Stimulated activated memory B cell treated with anti-CD40 and anti-IgM and Interleukin-4, amounts not matched to agents 10 μg/mL and 1 μg/mL and 100 μg/mL, for 72 hours (primary cell): ENCODE measurements at regions not wholly inside any gene's neighbourhood (a gene's known extent, or its start where the extent isn't known, plus 50 kb on each side); places are given as distances from the start of the nearest gene placed in this dataset.
"Not testable (repeated sequence)": the region's sequence is repeated elsewhere in the genome, so short reads cannot be mapped to it uniquely, and the experiment has no call there.

ENCODE experiments used
- ATAC-seq: fragments of 150-1000 bp; cut with Tn5 transposase; 2 replicates; pipeline ENCODE4 v1.10.0; 2021
- H3K27ac Mint-ChIP-seq: one replicate; pipeline ENCODE4 v1.8.0; 2022; ENCODE audit warnings: mild to moderate bottlenecking, mixed read lengths
- H3K27me3 Mint-ChIP-seq: one replicate; pipeline ENCODE4 v1.8.0; 2022; ENCODE audit warnings: mixed read lengths
- H3K36me3 Mint-ChIP-seq: one replicate; pipeline ENCODE4 v1.8.0; 2022; ENCODE audit warnings: mixed read lengths
- H3K4me1 Mint-ChIP-seq: one replicate; pipeline ENCODE4 v1.8.0; 2022; ENCODE audit warnings: mixed read lengths
- H3K4me3 Mint-ChIP-seq: one replicate; pipeline ENCODE4 v1.8.0; 2022; ENCODE audit warnings: mild to moderate bottlenecking, moderate library complexity, mixed read lengths
- H3K9me3 Mint-ChIP-seq: one replicate; pipeline ENCODE4 v1.8.0; 2022; ENCODE audit warnings: mixed read lengths

GRCh38 chr18:52200921-52201663 is 138.9 kb upstream of the DCC start:
- no peak for ATAC-seq
- Mint-ChIP-seq H3K9me3 (no peaks in the 10 kb centered on the region), H3K27me3 (no peaks in the 10 kb centered on the region), H3K4me1 (no peaks in the 10 kb centered on the region), H3K27ac (no peak overlapping the region), H3K36me3 (no peaks in the 10 kb centered on the region), H3K4me3 (no peak overlapping the region)

- H3K4me3 Mint-ChIP-seq: no peak overlapping the region
- H3K27ac Mint-ChIP-seq: no peak overlapping the region
- H3K27me3 Mint-ChIP-seq: no peaks in the 10 kb centered on the region
- H3K36me3 Mint-ChIP-seq: no peaks in the 10 kb centered on the region
- no peak for ATAC-seq
- peaks cover 5% of the 10 kb centered on the region for H3K9me3 Mint-ChIP-seq
- no peaks in the 10 kb centered on the region for H3K4me1 Mint-ChIP-seq
These were observed 131.4 kb upstream of the DCC start for GRCh38 chr18:52208646-52209045.

GRCh38 chr18:52216109-52216508 is 123.9 kb upstream of the DCC start:
- H3K36me3 Mint-ChIP-seq: no peaks in the 10 kb centered on the region

GRCh38 chr18:52216666-52217065 is 123.3 kb upstream of the DCC start:
- no peak overlapping the region for H3K27ac Mint-ChIP-seq
- no peaks in the 10 kb centered on the region for H3K27me3 Mint-ChIP-seq
- H3K4me3 Mint-ChIP-seq: no peak overlapping the region
- no peaks in the 10 kb centered on the region for H3K9me3 Mint-ChIP-seq
- no peaks in the 10 kb centered on the region for H3K4me1 Mint-ChIP-seq
- no peak for ATAC-seq
- no peaks in the 10 kb centered on the region for H3K36me3 Mint-ChIP-seq

More at GRCh38 chr18:52216109-52216508, 123.9 kb upstream of the DCC start:
- H3K27me3 Mint-ChIP-seq: no peaks in the 10 kb centered on the region
- no peak overlapping the region for H3K27ac Mint-ChIP-seq
- H3K4me1 Mint-ChIP-seq: no peaks in the 10 kb centered on the region
- no peak for ATAC-seq
- no peak overlapping the region for H3K4me3 Mint-ChIP-seq
- peaks cover 2% of the 10 kb centered on the region for H3K9me3 Mint-ChIP-seq

- H3K9me3 Mint-ChIP-seq: no peaks in the 10 kb centered on the region
- no peaks in the 10 kb centered on the region for H3K36me3 Mint-ChIP-seq
- no peak overlapping the region for H3K27ac Mint-ChIP-seq
- H3K4me3 Mint-ChIP-seq: no peak overlapping the region
- no peaks in the 10 kb centered on the region for H3K4me1 Mint-ChIP-seq
- no peaks in the 10 kb centered on the region for H3K27me3 Mint-ChIP-seq
- ATAC-seq: no peak
These were observed 120.9 kb upstream of the DCC start for GRCh38 chr18:52219102-52219501.

GRCh38 chr18:52220062-52220591 is 119.9 kb upstream of the DCC start:
- Mint-ChIP-seq H3K27ac (no peak overlapping the region), H3K36me3 (no peaks in the 10 kb centered on the region), H3K9me3 (no peaks in the 10 kb centered on the region), H3K27me3 (no peaks in the 10 kb centered on the region), H3K4me3 (no peak overlapping the region), H3K4me1 (no peaks in the 10 kb centered on the region)
- no peak for ATAC-seq

- no peaks in the 10 kb centered on the region for H3K9me3 Mint-ChIP-seq
- H3K4me3 Mint-ChIP-seq: no peak overlapping the region
These were observed 117.8 kb upstream of the DCC start for GRCh38 chr18:52222211-52222610.

GRCh38 chr18:52227536-52227935 is 112.5 kb upstream of the DCC start:
- H3K27me3 Mint-ChIP-seq: peaks cover 9% of the 10 kb centered on the region
- H3K4me3 Mint-ChIP-seq: no peak overlapping the region
- no peak overlapping the region for H3K27ac Mint-ChIP-seq
- H3K4me1 Mint-ChIP-seq: no peaks in the 10 kb centered on the region
- no peaks in the 10 kb centered on the region for H3K36me3 Mint-ChIP-seq
- ATAC-seq: no peak
- H3K9me3 Mint-ChIP-seq: no peaks in the 10 kb centered on the region

More at GRCh38 chr18:52222211-52222610, 117.8 kb upstream of the DCC start:
- Mint-ChIP-seq H3K36me3 (no peaks in the 10 kb centered on the region), H3K4me1 (no peaks in the 10 kb centered on the region), H3K27me3 (no peaks in the 10 kb centered on the region), H3K27ac (no peak overlapping the region)
- no peak for ATAC-seq

GRCh38 chr18:52228166-52228565 is 111.8 kb upstream of the DCC start:
- H3K4me1 Mint-ChIP-seq: no peaks in the 10 kb centered on the region
- no peak overlapping the region for H3K27ac Mint-ChIP-seq
- H3K36me3 Mint-ChIP-seq: no peaks in the 10 kb centered on the region
- peaks cover 9% of the 10 kb centered on the region for H3K27me3 Mint-ChIP-seq
- H3K9me3 Mint-ChIP-seq: no peaks in the 10 kb centered on the region
- no peak overlapping the region for H3K4me3 Mint-ChIP-seq
- no peak for ATAC-seq

- no peak for ATAC-seq
- Mint-ChIP-seq H3K9me3 (peaks cover 3% of the 10 kb centered on the region), H3K27me3 (peaks cover 9% of the 10 kb centered on the region), H3K4me3 (no peak overlapping the region), H3K27ac (no peak overlapping the region), H3K4me1 (no peaks in the 10 kb centered on the region), H3K36me3 (no peaks in the 10 kb centered on the region)
These were observed 103.9 kb upstream of the DCC start for GRCh38 chr18:52236131-52236530.

- Mint-ChIP-seq H3K4me1 (no peaks in the 10 kb centered on the region), H3K27ac (no peak overlapping the region), H3K4me3 (no peak overlapping the region), H3K36me3 (no peaks in the 10 kb centered on the region), H3K9me3 (peaks cover 3% of the 10 kb centered on the region), H3K27me3 (no peaks in the 10 kb centered on the region)
- ATAC-seq: no peak
These were observed 102.4 kb upstream of the DCC start for GRCh38 chr18:52237551-52237950.

GRCh38 chr18:52242711-52243110 is 97.3 kb upstream of the DCC start:
- Mint-ChIP-seq H3K4me3 (no peak overlapping the region), H3K9me3 (peaks cover 4% of the 10 kb centered on the region), H3K36me3 (no peaks in the 10 kb centered on the region), H3K27me3 (no peaks in the 10 kb centered on the region), H3K4me1 (no peaks in the 10 kb centered on the region), H3K27ac (no peak overlapping the region)
- ATAC-seq: no peak

- H3K9me3 Mint-ChIP-seq: peaks cover 2% of the 10 kb centered on the region
- H3K27ac Mint-ChIP-seq: no peak overlapping the region
- no peaks in the 10 kb centered on the region for H3K36me3 Mint-ChIP-seq
- no peak for ATAC-seq
- H3K4me1 Mint-ChIP-seq: no peaks in the 10 kb centered on the region
- no peaks in the 10 kb centered on the region for H3K27me3 Mint-ChIP-seq
- no peak overlapping the region for H3K4me3 Mint-ChIP-seq
These were observed 95.3 kb upstream of the DCC start for GRCh38 chr18:52244658-52245057.

GRCh38 chr18:52254367-52254766 is 85.6 kb upstream of the DCC start:
- Mint-ChIP-seq H3K27me3 (no peaks in the 10 kb centered on the region), H3K27ac (no peak overlapping the region), H3K36me3 (no peaks in the 10 kb centered on the region), H3K9me3 (peaks cover 3% of the 10 kb centered on the region), H3K4me3 (no peak overlapping the region), H3K4me1 (no peaks in the 10 kb centered on the region)
- ATAC-seq: no peak

GRCh38 chr18:52257417-52257816 is 82.6 kb upstream of the DCC start:
- H3K27me3 Mint-ChIP-seq, H3K36me3 Mint-ChIP-seq, ATAC-seq, H3K4me1 Mint-ChIP-seq, H3K27ac Mint-ChIP-seq, H3K4me3 Mint-ChIP-seq, H3K9me3 Mint-ChIP-seq: not testable (repeated sequence)

- Mint-ChIP-seq H3K27me3 (no peaks in the 10 kb centered on the region), H3K36me3 (no peaks in the 10 kb centered on the region), H3K4me3 (no peak overlapping the region), H3K27ac (no peak overlapping the region), H3K9me3 (no peaks in the 10 kb centered on the region), H3K4me1 (no peaks in the 10 kb centered on the region)
- ATAC-seq: no peak
These were observed 64.2 kb upstream of the DCC start for GRCh38 chr18:52275817-52276216.
